HEK293 (cell line): ENCODE measurements at regions not wholly inside any gene's neighbourhood (a gene's known extent, or its start where the extent isn't known, plus 50 kb on each side); places are given as distances from the start of the nearest gene placed in this dataset.

Source experiments
- YY1 ChIP-seq: fragments of 450-650 bp; formaldehyde crosslinking; IDR thresholded peaks from 2 replicates; pipeline ENCODE4 v1.5.1; 2018; ENCODE audit warnings: missing biosample characterization, missing genetic modification characterization
- ZFP41 ChIP-seq: fragments of 450-650 bp; formaldehyde crosslinking; IDR thresholded peaks from 2 replicates; pipeline ENCODE4 v1.5.1; 2016; ENCODE audit warnings: missing biosample characterization, missing genetic modification characterization, borderline replicate concordance
- TF ChIP-seq, protein P1 (sequence below): fragments of 450-650 bp; formaldehyde crosslinking; IDR thresholded peaks from 2 replicates; pipeline ENCODE4 v1.5.1; 2016; ENCODE audit warnings: missing biosample characterization, missing genetic modification characterization
- TF ChIP-seq, protein P2 (sequence below): fragments of 450-650 bp; formaldehyde crosslinking; IDR thresholded peaks from 2 replicates; pipeline ENCODE4 v1.5.1; 2016; ENCODE audit warnings: missing biosample characterization, missing genetic modification characterization
- TF ChIP-seq, protein P3 (sequence below): fragments of 450-650 bp; formaldehyde crosslinking; IDR thresholded peaks from 2 replicates; pipeline ENCODE4 v1.5.1; 2016; ENCODE audit warnings: missing biosample characterization, missing genetic modification characterization

DNA sequence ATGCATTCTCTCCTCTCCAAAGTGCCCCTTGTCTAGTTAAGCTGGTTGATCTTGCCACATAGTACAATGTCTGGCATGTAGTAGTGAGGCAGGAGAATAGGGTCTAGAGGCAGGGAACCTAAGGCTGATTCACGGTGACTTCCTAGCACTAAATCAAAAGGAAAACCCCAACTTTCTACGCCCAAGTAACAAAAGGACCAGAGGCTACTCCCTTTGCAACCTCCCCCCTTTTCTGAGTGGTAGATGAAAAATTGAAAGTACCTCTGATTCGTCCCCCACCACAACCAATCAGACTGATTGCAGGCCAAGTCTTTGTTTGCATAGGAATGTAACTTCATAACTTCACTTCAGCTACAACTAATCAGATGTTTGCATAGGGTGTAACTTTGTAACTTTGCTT is 278.8 kb downstream of the PSAT1 start:
- TF ChIP-seq YY1 (tag by site-specific recombination) (no peak), ZFP41 (tag by site-specific recombination) (no peak)
- TF ChIP-seq, protein P1, sequence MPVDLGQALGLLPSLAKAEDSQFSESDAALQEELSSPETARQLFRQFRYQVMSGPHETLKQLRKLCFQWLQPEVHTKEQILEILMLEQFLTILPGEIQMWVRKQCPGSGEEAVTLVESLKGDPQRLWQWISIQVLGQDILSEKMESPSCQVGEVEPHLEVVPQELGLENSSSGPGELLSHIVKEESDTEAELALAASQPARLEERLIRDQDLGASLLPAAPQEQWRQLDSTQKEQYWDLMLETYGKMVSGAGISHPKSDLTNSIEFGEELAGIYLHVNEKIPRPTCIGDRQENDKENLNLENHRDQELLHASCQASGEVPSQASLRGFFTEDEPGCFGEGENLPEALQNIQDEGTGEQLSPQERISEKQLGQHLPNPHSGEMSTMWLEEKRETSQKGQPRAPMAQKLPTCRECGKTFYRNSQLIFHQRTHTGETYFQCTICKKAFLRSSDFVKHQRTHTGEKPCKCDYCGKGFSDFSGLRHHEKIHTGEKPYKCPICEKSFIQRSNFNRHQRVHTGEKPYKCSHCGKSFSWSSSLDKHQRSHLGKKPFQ (tag by site-specific recombination), result no peak
- TF ChIP-seq, protein P2, sequence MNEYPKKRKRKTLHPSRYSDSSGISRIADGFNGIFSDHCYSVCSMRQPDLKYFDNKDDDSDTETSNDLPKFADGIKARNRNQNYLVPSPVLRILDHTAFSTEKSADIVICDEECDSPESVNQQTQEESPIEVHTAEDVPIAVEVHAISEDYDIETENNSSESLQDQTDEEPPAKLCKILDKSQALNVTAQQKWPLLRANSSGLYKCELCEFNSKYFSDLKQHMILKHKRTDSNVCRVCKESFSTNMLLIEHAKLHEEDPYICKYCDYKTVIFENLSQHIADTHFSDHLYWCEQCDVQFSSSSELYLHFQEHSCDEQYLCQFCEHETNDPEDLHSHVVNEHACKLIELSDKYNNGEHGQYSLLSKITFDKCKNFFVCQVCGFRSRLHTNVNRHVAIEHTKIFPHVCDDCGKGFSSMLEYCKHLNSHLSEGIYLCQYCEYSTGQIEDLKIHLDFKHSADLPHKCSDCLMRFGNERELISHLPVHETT (tag by site-specific recombination), result no peak
- TF ChIP-seq, protein P3, sequence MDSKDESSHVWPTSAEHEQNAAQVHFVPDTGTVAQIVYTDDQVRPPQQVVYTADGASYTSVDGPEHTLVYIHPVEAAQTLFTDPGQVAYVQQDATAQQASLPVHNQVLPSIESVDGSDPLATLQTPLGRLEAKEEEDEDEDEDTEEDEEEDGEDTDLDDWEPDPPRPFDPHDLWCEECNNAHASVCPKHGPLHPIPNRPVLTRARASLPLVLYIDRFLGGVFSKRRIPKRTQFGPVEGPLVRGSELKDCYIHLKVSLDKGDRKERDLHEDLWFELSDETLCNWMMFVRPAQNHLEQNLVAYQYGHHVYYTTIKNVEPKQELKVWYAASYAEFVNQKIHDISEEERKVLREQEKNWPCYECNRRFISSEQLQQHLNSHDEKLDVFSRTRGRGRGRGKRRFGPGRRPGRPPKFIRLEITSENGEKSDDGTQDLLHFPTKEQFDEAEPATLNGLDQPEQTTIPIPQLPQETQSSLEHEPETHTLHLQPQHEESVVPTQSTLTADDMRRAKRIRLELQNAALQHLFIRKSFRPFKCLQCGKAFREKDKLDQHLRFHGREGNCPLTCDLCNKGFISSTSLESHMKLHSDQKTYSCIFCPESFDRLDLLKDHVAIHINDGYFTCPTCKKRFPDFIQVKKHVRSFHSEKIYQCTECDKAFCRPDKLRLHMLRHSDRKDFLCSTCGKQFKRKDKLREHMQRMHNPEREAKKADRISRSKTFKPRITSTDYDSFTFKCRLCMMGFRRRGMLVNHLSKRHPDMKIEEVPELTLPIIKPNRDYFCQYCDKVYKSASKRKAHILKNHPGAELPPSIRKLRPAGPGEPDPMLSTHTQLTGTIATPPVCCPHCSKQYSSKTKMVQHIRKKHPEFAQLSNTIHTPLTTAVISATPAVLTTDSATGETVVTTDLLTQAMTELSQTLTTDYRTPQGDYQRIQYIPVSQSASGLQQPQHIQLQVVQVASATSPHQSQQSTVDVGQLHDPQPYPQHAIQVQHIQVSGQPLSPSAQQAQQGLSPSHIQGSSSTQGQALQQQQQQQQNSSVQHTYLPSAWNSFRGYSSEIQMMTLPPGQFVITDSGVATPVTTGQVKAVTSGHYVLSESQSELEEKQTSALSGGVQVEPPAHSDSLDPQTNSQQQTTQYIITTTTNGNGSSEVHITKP (tag by site-specific recombination), result no peak
